GM12872 (cell line): ENCODE measurements at regions not wholly inside any gene's neighbourhood (a gene's known extent, or its start where the extent isn't known, plus 50 kb on each side); places are given as distances from the start of the nearest gene placed in this dataset.

Source experiments
- TF ChIP-seq, protein P1 (sequence below): IDR thresholded peaks from 3 replicates; pipeline ENCODE4 v1.5.1; 2011; ENCODE audit warnings: low read depth, mild to moderate bottlenecking, low read length, moderate library complexity; ENCODE audit not compliant: insufficient read depth

DNA sequence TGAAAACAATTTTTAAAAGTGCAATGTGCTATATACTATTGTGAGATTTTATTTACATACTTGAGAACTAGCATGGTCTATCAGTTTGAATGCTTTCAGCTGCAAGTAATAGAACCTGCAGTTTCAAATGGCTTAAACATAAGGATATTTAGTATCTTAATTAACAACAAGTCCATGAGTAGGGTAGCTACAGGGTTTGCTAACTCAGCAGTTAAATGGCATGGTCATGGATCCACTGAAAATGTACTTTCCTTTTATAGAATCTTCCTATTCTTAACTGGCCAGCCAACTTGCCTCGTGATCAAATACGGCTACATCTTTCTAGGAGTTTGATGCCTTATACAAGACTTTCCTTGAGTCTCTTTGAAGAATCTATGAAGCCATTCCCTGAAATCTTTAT is 452.8 kb upstream of the SEMA6A start:
- TF ChIP-seq, protein P1, sequence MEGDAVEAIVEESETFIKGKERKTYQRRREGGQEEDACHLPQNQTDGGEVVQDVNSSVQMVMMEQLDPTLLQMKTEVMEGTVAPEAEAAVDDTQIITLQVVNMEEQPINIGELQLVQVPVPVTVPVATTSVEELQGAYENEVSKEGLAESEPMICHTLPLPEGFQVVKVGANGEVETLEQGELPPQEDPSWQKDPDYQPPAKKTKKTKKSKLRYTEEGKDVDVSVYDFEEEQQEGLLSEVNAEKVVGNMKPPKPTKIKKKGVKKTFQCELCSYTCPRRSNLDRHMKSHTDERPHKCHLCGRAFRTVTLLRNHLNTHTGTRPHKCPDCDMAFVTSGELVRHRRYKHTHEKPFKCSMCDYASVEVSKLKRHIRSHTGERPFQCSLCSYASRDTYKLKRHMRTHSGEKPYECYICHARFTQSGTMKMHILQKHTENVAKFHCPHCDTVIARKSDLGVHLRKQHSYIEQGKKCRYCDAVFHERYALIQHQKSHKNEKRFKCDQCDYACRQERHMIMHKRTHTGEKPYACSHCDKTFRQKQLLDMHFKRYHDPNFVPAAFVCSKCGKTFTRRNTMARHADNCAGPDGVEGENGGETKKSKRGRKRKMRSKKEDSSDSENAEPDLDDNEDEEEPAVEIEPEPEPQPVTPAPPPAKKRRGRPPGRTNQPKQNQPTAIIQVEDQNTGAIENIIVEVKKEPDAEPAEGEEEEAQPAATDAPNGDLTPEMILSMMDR: no peak

DNA sequence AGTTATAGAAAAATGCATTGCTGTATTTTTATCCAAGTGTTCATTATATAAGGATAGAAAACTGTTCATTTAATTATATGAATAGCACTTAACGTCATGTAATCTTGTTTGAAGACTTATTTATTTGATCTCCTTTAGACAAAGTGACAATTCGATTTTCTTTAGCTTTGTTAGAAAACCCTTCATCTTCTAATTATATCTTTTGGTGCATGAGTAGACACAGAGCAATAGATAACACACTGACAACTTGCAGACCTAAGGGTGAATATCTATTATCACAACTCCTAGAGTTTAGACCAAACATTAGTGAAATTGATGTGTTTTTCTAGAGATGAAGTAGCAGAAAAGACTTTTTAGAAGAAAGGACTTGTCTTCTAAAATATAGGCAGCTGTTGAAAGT is 446.4 kb upstream of the SEMA6A start:
- TF ChIP-seq, protein P1: no peak

DNA sequence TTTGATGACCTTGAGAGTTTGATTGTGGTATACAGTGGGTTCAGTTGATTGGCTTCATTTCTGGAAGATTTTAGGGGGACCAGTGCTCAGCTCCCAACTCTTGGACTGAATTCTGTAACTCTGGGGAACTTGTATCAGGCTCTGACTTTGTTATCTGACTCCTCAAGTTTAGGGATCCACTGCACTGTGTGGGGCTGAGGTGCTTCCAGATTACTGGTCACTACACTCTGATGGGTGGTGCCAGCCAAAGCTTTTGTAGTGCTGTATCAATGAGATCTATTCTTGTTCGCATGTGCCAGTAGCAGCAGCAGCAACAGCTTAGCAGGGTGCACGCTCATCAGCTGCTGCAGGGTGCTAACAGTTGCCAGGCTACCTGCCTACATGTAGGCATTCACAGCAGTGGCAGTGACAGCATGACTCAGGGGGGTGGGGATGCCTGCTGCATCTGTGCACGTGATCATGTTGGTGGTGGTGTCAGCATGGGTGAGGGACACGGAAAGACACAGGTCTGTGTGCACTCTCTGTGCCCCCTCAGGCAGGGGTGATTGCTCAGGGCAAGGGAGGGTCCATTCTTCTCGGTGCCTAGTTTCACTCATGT is 438.8 kb upstream of the SEMA6A start:
- TF ChIP-seq, protein P1: no peak

DNA sequence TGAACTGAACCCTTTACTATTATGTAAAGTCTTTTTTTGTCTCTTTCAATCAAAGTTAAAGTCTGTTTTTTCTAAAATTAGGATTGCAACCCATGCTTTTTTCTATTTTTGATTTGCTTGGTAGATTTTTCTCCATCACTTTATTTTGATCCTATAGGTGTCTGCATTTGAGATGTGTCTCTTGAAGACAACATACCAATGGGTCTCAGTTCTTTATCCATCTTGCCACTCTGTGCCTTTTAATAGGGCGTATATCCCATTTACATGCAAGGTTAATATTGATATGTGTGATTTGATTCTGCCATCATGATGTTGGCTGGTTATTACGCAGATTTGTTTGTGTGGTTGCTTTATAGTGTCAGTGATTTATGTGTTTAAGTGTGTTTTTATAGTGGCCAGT is 436.0 kb upstream of the SEMA6A start:
- TF ChIP-seq, protein P1: no peak

DNA sequence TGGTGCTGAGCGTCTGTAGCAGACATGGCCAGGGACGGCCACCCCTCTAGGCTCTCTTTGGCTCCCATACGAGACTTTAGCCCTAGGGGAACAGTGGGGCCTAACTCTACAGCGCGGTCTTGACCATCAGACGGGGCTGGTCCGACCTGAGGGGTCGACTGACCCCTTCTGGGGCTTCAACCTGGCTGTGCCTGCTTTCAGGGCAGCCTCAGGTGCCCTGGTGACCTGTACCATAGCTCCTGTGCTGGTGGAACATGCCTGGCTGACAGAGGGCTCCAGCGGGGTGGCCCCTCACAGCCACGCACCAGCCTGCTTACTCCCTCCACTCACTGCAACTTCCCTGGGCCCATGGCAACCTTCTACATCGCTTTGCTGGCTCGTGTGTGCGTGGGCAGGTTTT is 423.4 kb upstream of the SEMA6A start:
- TF ChIP-seq, protein P1: no peak

DNA sequence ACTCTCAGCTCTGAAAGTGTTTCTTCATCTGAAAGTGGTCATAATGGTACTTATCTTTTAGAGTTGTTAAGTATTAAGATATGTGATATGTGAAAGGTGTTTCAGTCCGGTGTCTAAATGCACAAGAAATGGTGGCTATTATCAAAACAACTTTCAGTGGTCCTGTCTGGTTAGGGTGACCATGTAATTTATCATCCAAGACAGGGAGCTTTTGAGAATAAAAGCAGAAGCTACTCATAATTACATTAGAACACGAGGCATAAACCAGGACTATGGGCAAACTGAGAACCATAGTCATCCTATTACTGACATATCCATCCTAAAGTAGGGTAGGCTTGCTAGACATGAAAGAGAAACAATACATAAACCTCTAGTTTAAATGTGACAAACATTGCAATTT is 418.1 kb upstream of the SEMA6A start:
- TF ChIP-seq, protein P1: no peak

DNA sequence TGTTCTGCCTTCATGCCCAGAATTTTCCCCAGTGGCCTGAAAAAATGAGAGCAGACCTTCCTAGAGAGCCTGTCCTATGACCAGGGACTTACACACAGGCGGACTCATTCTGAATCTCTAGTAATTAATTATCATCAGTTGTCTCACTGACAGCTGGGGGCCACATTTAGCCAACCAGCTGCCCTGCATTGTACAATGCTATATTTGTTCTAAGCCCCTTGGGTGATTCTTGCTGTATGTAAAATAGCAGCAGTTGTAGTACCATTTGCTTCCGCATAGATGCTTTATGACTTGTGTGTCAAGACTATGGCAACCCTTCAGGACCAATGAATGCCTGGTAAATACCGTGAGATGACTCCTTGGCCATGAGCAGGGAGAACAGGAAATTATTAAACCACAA is 415.4 kb upstream of the SEMA6A start:
- TF ChIP-seq, protein P1: no peak
